ENCODE measurements at regions not wholly inside any gene's neighbourhood (a gene's known extent, or its start where the extent isn't known, plus 50 kb on each side); places are given as distances from the start of the nearest gene placed in this dataset.

DNA sequence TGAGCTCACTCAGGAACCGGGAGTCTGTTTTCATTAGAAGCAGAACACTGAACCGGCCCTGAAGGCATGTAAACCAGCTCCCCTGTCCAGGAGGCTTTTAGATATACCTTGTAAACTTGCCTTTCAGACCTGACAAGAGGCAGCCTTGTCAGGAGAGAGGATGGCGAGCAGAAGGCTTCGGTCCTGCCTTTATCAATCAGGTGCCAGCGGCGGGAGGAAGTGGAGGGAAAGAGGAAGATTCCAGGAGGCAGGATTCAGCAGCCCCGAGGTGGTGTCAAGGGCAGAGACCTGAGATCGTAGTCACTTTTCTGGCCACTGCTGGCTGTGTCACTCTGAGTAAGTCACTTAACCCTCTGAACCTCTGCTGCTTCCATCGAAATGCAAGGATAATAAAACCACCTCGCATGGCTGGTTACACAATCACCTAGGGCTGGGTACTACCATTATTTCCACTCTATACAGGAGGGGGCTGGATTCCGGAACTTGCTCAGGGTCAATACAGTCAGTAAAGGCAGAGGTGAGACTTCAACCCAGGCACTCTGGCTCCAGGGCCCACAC is 181.0 kb downstream of the CHST1 start:
- no peak for TF ChIP-seq FOXM1 (IDR thresholded peaks at IDR 0.05; ENCODE audit: borderline replicate concordance, low read depth)
- no peak for TF ChIP-seq YY1 (IDR thresholded peaks at IDR 0.05; ENCODE audit: low read depth)
- TF ChIP-seq RAD21 (IDR thresholded peaks at IDR 0.05; ENCODE audit: low read depth): no peak
- TF ChIP-seq, protein P1, sequence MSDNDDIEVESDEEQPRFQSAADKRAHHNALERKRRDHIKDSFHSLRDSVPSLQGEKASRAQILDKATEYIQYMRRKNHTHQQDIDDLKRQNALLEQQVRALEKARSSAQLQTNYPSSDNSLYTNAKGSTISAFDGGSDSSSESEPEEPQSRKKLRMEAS (IDR thresholded peaks at IDR 0.05): no peak
- TF ChIP-seq CEBPB (IDR thresholded peaks at IDR 0.05): no peak
- no peak for TF ChIP-seq TEAD4 (IDR thresholded peaks at IDR 0.05)
- TF ChIP-seq TAF1 (IDR thresholded peaks at IDR 0.05; ENCODE audit: low read depth): no peak
- TF ChIP-seq EP300 (IDR thresholded peaks at IDR 0.05; ENCODE audit: borderline replicate concordance): no peak
- TF ChIP-seq TCF12 (IDR thresholded peaks at IDR 0.05; ENCODE audit: low read depth): no peak
- TF ChIP-seq, protein P2, sequence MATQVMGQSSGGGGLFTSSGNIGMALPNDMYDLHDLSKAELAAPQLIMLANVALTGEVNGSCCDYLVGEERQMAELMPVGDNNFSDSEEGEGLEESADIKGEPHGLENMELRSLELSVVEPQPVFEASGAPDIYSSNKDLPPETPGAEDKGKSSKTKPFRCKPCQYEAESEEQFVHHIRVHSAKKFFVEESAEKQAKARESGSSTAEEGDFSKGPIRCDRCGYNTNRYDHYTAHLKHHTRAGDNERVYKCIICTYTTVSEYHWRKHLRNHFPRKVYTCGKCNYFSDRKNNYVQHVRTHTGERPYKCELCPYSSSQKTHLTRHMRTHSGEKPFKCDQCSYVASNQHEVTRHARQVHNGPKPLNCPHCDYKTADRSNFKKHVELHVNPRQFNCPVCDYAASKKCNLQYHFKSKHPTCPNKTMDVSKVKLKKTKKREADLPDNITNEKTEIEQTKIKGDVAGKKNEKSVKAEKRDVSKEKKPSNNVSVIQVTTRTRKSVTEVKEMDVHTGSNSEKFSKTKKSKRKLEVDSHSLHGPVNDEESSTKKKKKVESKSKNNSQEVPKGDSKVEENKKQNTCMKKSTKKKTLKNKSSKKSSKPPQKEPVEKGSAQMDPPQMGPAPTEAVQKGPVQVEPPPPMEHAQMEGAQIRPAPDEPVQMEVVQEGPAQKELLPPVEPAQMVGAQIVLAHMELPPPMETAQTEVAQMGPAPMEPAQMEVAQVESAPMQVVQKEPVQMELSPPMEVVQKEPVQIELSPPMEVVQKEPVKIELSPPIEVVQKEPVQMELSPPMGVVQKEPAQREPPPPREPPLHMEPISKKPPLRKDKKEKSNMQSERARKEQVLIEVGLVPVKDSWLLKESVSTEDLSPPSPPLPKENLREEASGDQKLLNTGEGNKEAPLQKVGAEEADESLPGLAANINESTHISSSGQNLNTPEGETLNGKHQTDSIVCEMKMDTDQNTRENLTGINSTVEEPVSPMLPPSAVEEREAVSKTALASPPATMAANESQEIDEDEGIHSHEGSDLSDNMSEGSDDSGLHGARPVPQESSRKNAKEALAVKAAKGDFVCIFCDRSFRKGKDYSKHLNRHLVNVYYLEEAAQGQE (IDR thresholded peaks at IDR 0.05; ENCODE audit: low read depth): no peak

Data from Ishikawa (cell line).